GM21576 (cell line): ENCODE measurements at regions not wholly inside any gene's neighbourhood (a gene's known extent, or its start where the extent isn't known, plus 50 kb on each side); places are given as distances from the start of the nearest gene placed in this dataset.

Experiments used
- ATAC-seq: cut with Tn5 transposase; IDR thresholded peaks from one replicate; pipeline ENCODE4 v1.9.1; 2021; ENCODE audit warnings: mild to moderate bottlenecking, moderate library complexity; ENCODE audit not compliant: unreplicated experiment

DNA sequence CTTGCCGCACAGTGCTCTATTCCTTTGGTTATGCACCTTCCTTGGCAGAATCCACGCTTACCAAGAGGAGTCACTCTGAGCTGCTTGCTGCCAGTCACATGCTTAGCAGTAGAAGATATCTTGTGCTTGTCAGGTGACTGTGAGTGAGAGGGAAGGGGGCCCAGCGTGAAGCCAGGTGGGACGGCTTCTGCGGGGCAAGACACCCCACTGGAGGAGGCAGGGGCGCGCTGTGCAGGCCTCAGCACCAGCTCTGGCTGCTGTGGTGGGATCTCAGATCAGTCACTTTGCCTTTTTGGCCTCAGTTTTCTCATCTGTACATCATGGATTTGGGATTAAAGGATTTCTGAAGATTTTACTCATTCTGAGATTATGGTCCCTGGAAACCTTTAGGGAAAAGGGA is 63.9 kb upstream of the B3GAT1 start:
- ATAC-seq = no peak

DNA sequence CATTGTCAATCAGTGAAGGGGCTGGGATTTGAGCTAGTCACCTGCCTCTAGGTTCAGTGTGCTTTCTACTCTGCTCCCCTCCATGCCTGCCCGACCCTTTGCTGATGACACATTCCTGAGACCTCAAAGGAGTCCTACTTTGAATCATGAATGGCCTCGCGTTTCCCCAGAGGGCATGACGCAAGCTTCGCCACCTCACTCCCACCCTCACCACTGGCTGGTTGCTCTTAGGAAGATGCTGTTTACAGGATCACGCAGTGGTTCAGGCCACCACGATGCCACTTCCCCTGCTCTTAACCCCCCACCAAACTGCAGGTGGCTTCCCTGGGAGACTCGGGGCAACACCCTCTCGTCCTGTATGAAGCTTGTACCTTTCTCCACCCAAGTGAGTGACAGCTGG is 62.9 kb upstream of the B3GAT1 start:
- ATAC-seq = no peak

DNA sequence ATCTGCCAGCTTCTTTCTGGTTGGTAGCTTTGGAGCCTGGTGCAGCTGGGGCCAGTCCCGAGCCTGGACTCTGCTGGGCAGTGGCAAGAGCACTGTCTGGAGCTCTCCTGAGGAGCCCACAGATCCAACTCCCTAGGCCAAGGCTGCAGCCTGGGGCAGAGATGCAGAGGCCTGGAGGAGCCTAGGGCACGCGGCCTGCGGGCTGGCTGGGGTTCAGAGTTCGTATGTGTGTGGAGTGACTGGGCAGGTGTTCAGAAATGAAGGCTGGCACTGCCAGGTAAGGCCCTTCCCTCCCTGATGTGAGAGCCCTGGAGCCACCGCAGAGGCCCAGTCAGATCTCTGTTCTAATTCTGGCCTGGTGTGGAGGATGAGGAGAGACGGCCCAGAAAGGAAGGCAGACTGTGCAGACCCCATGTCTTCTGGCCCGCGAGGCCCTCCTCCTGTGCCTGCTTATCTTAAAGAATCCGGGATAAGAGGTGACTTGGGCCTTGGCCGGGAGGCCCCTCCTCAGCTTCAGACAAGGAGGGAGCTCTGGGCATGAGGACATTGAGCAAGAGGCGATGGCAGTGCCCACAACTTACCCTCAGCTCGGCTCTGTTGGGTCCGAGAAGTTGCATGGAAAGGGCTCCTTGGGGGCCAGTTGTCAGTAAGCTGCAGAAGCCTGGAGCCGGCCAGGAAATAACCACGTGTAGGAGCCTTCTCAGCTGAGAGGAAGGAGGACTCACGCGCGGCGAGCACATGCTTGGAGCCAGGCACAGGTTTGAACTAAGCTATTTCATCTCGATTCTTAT is 62.2 kb upstream of the B3GAT1 start:
- ATAC-seq = no peak

DNA sequence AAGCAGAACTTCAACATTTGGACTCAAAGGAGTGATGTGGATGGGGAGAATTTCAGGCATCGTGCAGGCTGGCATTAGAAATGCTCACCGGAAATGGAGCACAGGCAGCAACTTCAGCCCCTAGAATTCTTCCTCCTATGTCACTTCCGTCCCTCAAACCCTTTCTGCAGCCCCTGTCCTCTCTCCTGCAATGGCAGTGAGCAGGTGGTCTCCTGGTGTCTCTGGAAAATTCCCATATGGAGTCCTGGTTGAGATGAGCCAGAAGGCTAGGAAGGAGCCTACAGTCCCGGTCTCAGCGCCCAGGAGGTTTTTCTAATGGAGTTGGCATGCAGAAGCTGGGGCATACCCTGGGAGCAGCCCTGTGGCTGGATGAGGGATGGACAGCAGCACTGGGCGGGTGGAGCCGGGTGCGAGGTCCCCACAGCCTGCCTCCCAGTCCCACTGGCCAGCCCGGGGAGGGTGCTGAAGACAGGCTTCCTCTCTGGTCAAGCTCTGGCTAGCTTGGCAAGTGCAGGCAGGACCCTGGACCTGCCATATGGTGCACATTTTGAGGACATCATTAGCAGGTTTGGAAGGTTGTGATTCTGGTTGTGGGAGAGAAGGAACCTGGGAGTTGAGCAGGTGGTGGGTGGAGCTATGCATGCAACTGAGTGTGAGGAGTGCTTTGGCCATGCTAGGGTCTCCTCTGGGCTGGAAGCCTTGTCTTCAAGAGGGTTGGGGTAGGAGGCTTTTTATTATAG is 59.8 kb upstream of the B3GAT1 start:
- ATAC-seq = no peak

DNA sequence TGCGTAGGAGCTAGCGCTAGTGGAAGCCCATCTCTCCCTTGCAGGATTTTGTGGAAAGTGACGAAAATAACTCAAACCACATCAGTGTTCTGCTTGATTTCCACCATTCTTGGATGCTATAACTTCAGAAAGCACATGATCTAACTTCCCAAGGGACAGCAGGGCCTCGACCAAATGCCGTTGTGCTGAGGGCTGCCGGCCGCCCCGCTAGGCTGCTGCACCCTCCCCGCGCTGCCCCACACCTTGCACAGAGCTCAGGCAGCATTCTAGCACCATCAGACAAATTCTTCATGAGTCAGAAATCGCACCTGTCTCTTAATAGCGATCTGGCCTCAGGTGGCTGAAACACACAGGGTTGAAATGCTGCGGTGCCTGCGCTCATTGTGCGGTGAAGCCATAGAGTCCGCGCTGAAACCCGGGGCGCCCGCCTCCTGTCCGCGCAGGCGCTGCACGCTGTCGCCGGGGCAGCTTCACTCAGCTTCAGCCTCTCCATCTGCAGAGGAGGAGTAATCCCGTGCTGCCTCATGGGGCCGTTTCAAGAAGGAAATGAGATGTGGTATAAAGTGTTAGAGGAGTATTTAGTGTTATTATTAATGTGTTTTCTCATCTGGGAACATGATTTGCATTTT is 59.2 kb upstream of the B3GAT1 start:
- ATAC-seq = no peak

DNA sequence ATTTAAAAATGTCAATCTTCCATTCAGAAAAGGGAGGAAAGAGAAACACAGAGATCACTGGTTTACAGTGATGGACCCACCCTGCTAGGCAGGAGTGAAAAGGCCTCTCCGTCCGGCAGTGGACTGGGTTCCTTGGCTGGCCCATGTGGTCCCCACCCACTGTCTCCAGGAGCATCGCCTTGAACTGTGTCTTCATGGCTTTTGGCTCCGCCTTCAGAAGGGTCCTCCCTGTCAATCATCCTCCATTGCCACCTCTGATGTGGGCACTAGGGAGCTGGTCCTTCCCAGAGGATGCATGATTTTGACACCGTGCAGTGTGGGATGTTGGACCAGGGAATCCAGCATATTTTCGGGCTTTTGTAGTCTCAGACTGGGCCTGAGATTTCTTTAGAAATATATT is 58.2 kb upstream of the B3GAT1 start:
- no peak for ATAC-seq

DNA sequence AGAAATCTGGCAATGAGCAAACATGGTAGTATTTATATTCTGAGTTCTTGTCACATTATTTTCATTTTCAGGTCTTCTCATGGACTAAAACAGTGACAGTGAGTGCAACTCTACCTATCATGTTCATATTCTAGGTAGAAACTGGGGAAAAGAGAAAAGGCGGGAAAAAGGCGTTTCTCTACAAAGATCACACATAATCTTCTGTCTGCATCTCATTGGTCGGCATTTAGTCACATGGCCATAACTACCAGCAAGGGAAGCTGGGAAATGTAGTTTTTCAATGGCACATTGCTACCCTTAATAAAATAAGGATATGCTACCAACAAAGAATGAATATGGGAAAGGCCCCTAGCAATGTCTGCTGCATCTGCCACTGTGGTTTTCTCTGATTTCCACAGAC is 57.6 kb upstream of the B3GAT1 start:
- ATAC-seq = no peak

DNA sequence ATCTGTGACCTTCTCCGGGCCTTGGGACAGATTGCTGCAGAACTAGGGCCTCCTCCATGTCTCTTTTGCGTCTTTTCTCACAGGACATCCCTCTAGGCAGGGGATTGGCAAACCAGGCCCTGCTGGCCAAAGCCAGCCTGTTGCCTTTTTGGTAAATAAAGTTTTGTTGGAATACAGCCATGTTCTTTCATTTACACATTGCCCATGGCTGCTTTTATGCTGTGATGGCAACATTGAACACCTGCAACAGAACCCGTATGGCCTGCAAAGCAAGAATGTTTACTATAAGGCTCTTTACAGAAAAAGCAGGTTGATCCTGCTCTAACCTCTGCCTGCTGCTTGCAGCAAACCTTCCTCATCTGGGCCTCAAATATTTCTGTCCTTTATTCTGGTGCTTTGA is 56.8 kb upstream of the B3GAT1 start:
- no peak for ATAC-seq

DNA sequence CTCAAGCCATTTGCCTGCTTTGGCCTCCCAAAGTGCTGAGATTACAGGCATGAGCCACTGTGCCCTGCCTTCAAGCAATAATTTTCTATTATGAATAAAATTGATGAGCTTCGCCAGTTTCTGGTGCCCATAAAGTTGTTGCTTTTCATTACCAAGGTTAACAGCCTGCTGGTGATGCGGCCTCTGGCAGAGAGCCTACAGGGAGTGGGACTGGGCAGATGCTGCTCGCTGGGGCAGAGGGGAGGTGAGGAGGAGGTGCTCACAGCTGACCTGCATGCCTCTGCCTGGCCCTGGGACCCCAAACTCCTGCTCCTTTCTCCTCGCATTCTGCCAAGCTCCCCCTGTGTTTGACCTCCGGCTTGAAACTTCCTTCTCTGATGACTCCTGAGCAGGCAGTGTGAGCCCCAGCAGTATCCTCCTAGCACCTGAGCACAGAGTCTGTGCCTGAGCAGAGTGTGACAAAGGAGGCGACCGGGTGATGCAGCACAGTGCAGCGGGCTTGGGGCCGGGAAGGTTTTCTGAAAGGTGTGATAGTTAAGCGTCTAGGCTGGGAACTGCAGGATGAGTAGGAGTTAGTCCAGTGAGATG is 56.1 kb upstream of the B3GAT1 start:
- ATAC-seq = no peak

DNA sequence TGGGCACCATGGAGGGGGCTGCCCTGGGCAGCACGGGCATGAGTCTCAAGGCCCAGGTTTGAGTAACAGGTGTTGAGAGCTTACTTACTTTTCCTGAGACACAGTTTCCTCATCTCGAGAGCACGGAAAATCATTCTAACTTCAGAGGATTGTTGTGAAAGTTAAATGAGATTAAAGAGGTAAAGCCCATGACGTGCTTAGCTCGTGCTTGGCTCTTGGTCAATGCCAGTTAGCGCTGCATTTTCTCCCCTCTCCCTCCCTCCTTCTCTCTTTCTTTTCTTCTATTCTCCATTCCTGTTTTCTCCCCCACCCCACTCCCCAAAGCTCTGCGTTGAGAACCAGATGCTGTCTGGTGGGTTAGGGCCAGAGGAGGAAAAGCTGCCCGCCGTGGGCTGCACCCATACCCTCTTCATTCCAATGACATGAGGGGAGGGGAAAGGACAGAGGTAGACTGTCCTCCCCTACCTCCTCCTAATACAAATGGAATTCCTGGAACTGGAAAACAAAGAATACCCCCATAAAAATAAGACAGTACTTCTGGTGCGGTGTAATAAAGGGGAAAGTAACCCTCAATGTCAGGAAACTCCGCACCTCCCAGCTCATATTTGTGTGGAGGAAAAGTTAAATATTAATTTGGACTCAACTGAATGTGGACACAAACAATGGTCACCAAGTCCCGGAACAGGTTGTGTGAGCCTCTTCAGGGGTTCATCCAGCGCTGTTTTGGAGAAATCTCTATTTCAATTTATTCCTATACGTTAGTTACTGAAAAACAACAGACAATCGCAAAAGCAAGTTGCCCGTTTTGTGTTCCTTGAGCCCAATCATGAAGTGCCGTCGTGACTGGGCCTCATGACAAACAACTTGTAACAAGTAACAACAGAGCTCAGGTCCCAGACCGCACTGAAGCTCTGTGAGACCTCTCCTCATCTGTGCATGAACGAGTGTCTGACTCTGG is 54.8 kb upstream of the B3GAT1 start:
- no peak for ATAC-seq

DNA sequence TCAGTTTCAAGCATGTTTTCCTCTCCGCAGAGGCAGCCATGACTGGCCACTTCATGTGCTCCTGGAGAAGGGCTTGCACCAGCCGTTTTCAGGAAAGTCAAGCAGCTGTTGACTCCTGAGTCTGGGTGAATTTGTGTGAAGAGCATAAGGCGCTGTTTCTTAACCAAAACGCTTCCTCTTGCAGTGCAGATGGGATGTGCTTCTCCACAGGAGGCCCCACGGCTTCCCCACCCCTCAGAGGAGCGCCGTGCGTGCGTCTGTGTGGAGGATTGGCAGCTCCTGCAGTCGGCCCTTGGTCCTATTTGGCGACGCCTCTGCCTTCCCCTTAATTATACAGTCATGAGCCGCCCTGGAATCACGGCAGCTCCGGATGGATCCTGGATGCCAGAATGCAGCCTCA is 54.1 kb upstream of the B3GAT1 start:
- no peak for ATAC-seq

DNA sequence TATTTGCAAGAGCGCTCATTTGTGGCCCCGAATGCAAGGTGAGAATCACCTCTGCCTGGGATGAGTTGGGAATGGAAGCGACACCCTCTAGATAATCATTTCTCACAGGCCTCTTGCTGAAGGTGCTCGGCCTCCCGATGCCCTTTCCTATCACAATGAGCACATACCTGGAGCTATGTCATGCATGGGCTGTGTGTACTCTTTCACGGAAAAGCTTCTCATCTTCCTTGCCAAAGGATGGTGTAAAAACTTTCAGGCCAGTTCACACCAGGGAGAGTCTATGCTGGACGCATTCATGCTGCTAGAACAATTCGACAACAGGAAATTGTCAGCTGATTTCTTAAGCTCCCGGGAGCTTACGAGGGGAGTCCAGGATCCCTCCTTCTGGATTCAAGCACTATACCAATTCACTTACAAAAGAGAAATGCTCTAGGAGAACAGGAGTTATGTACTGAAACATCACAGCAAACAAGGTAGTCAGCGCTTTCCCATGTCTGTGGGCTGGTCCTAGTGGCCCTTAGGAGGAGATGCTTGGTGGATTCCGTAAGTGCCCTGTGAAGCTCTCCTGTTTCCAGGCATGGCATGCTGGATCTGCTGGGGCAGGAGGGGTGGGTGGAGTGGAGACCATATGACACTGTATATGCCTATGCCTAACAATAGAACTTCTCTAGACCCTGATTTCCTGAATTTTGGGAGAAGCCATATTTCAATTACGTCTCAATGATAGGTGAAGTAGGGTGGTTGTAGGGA is 53.1 kb upstream of the B3GAT1 start:
- no peak for ATAC-seq

DNA sequence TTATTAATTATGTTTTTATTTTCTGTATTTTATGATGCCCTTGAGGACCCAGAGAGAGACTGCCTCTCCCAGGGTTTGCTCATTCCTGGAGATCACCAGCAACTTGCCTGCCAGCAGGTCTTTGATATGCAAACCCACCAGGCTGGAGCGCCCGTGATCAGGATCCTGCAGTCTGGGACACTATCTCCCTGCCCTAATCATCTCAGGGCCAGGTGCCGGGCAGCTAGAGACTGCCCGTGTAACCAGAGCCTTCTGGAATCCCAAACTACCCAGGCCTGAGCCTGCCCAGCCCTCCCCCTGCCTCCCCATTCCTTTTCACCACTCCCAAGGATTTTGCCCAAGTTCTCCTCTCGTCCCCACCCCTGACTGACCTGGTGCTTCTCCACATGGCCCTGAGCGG is 52.2 kb upstream of the B3GAT1 start:
- no peak for ATAC-seq

DNA sequence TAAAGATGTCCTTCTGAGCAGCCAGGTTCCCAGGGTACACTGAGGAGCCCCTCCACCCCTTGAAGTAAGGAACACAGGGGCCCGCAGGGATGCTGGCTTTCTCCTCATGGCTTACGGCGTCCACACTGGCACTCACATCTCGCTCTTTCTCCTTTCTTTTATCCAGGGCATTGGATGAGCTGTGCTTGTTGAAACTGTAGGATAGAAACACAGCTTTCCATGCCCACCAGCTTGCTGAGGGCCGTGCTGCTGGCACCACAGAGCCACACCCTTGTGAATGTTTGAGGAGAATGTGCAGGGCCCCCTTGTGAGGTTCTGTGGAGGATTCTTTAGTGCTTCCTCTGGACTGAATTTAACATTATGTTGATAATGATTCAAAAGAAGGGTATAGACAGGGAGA is 51.7 kb upstream of the B3GAT1 start:
- ATAC-seq = no peak
